HCT116 (cell line): ENCODE measurements at regions not wholly inside any gene's neighbourhood (a gene's known extent, or its start where the extent isn't known, plus 50 kb on each side); places are given as distances from the start of the nearest gene placed in this dataset.

Experiments used
- ATAC-seq: fragments of 200-7000 bp; cut with Tn5 transposase; 2 replicates; pipeline ENCODE4 v1.9.1; 2020; ENCODE audit warnings: mild to moderate bottlenecking, moderate library complexity
- BruUV-seq: library from RNA; stranded (reverse); fragments of 400-500 nt; replicated peaks from 2 replicates; lab custom pipeline; 2021; lab: Mats Ljungman, UMichigan
- CTCF ChIA-PET: fragments of 300-600 bp; sonication (Branson Sonifier 250); formaldehyde crosslinking; loops from one replicate; lab custom pipeline; 2021; ENCODE audit warnings: antibody characterized with exemption; lab: Charles Lee
- POLR2A ChIA-PET: fragments of 300-600, 350-600 bp; sonication (Branson Sonifier 250); formaldehyde crosslinking; loops from one replicate; lab custom pipeline; 2021; ENCODE audit warnings: antibody characterized with exemption; lab: Charles Lee
- RAD21 ChIA-PET, 2 experiments: fragments of 300-600 bp; sonication (Branson Sonifier 250); formaldehyde crosslinking; loops; one replicate each; lab custom pipeline; 2023; ENCODE audit warnings: low total read pairs in 2 of 2; ENCODE audit not compliant: uncharacterized antibody in 2 of 2, unreplicated experiment in 2 of 2, low non-redundant PET in 1 of 2; lab: Charles Lee
- DNase-seq: peaks from one replicate; pipeline ENCODE4 v3.0.0-alpha.2; 2010; ENCODE audit warnings: low read depth, low spot score
- H2AFZ ChIP-seq: fragments of 200-600 bp; shearing (Covaris generic), sonication (generic); 2 replicates; pipeline ENCODE4 v1.6.1; 2017; ENCODE audit warnings: low read depth, mixed run types, mixed read lengths, antibody characterized with exemption, low read length; ENCODE audit not compliant: poor library complexity, severe bottlenecking
- H3K27ac ChIP-seq: 2 replicates; pipeline ENCODE4 v1.5.1; 2012; ENCODE audit warnings: low read depth, low read length
- H3K27me3 ChIP-seq: fragments of 200-600 bp; sonication (generic); 2 replicates; pipeline ENCODE4 v1.6.1; 2016; ENCODE audit warnings: mixed run types, low read length, mixed read lengths; ENCODE audit not compliant: insufficient read depth
- H3K36me3 ChIP-seq, 2 experiments: fragments of 200-500 bp in 1 of 2; fragments of 200-600 bp in 1 of 2; sonication (Bioruptor generic) in 1 of 2; sonication (generic) in 1 of 2; 2 replicates each; pipeline versions ENCODE4 v1.5.1 to v1.6.1; 2014 to 2016; ENCODE audit warnings: low read length in 2 of 2, inconsistent platforms in 1 of 2, mixed read lengths in 1 of 2, mixed run types in 1 of 2; ENCODE audit not compliant: insufficient read depth in 2 of 2, control insufficient read depth in 1 of 2
- H3K4me1 ChIP-seq, 2 experiments: fragments of 200-600 bp in 1 of 2; sonication (generic) in 1 of 2; 2 replicates each; pipeline versions ENCODE4 v1.5.1 to v1.6.1; 2012 to 2017; ENCODE audit warnings: low read length in 2 of 2, inconsistent platforms in 1 of 2, mild to moderate bottlenecking in 1 of 2, mixed read lengths in 1 of 2, mixed run types in 1 of 2, moderate library complexity in 1 of 2; ENCODE audit not compliant: insufficient read depth in 2 of 2, control insufficient read depth in 1 of 2
- H3K4me2 ChIP-seq: fragments of 200-600 bp; sonication (generic); 2 replicates; pipeline ENCODE4 v1.6.1; 2017; ENCODE audit warnings: mixed run types, low read length, mixed read lengths
- H3K4me3 ChIP-seq, 2 experiments: fragments of 200-600 bp in 1 of 2; sonication (generic) in 1 of 2; replicated peaks in 1 of 2; 2 replicates each; pipeline ENCODE4 v1.5.1; 2011 to 2016; ENCODE audit warnings: low read length in 2 of 2, control low read depth in 1 of 2, low read depth in 1 of 2, mild to moderate bottlenecking in 1 of 2, mixed read lengths in 1 of 2, mixed run types in 1 of 2
- H3K79me2 ChIP-seq: fragments of 200-600 bp; sonication (generic); 2 replicates; pipeline ENCODE4 v1.6.1; 2017; ENCODE audit warnings: mild to moderate bottlenecking, mixed run types, low read length, moderate library complexity, mixed read lengths; ENCODE audit not compliant: insufficient read depth
- H3K9ac ChIP-seq: fragments of 200-600 bp; sonication (generic); 2 replicates; pipeline ENCODE4 v1.6.1; 2016; ENCODE audit warnings: low read length, mixed read lengths
- H3K9me2 ChIP-seq: fragments of 200-600 bp; sonication (generic), shearing (Covaris generic); 2 replicates; pipeline ENCODE4 v1.6.1; 2017; ENCODE audit warnings: mixed run types, mild to moderate bottlenecking, moderate library complexity; ENCODE audit not compliant: insufficient read depth
- H3K9me3 ChIP-seq, 2 experiments: fragments of 200-500 bp in 1 of 2; fragments of 200-600 bp in 1 of 2; sonication (Bioruptor generic) in 1 of 2; sonication (generic) in 1 of 2; 2 replicates each; pipeline ENCODE4 v1.6.1; 2014 to 2017; ENCODE audit warnings: low read length in 2 of 2, mixed read lengths in 2 of 2, inconsistent platforms in 1 of 2, low read depth in 1 of 2, mild to moderate bottlenecking in 1 of 2, mixed run types in 1 of 2, moderate library complexity in 1 of 2; ENCODE audit not compliant: control insufficient read depth in 1 of 2, insufficient read depth in 1 of 2
- H4K20me1 ChIP-seq: fragments of 200-600 bp; sonication (generic), shearing (Covaris generic); 2 replicates; pipeline ENCODE4 v1.6.1; 2017; ENCODE audit warnings: mixed run types, mild to moderate bottlenecking, moderate library complexity; ENCODE audit not compliant: insufficient read depth
- EZH2 ChIP-seq: fragments of 200-600 bp; sonication (generic); IDR thresholded peaks from 2 replicates; pipeline ENCODE4 v1.6.1; 2017; ENCODE audit warnings: antibody characterized with exemption, mixed run types
- EZH2phosphoT487 ChIP-seq: fragments of 200-600 bp; IDR thresholded peaks from 2 replicates; pipeline ENCODE4 v1.6.1; 2018; ENCODE audit warnings: antibody characterized with exemption, borderline replicate concordance
- FOSL1 ChIP-seq: IDR thresholded peaks from 2 replicates; pipeline ENCODE4 v1.6.1; 2012; ENCODE audit warnings: low read depth
- MAX ChIP-seq: IDR thresholded peaks from 2 replicates; pipeline ENCODE4 v1.6.1; 2012
- POLR2A ChIP-seq: IDR thresholded peaks from 2 replicates; pipeline ENCODE4 v1.7.0; 2011; ENCODE audit warnings: borderline replicate concordance; ENCODE audit not compliant: insufficient read depth, insufficient read length; ENCODE audit errors: extremely low read depth
- POLR2AphosphoS5 ChIP-seq: IDR thresholded peaks from 2 replicates; pipeline ENCODE4 v1.6.1; 2011; ENCODE audit warnings: mild to moderate bottlenecking, low read depth, low read length, moderate library complexity
- SP1 ChIP-seq: IDR thresholded peaks from 2 replicates; pipeline ENCODE4 v1.6.1; 2012; ENCODE audit warnings: low read depth
- SRF ChIP-seq: IDR thresholded peaks from 2 replicates; pipeline ENCODE4 v1.6.1; 2012; ENCODE audit warnings: low read depth
- TCF7L2 ChIP-seq: IDR thresholded peaks from 2 replicates; pipeline ENCODE4 v1.7.0; 2011; ENCODE audit warnings: borderline replicate concordance, inconsistent platforms; ENCODE audit not compliant: insufficient read depth, insufficient read length; ENCODE audit errors: extremely low read depth
- intact Hi-C: fragments of 100-400 bp; cut with micrococcal nuclease; formaldehyde crosslinking; loops from 2 replicates; pipeline ENCODE4 v1.10.0; 2022
- TF ChIP-seq, protein P1 (sequence below): IDR thresholded peaks from 2 replicates; pipeline ENCODE4 v1.6.1; 2011; ENCODE audit warnings: mild to moderate bottlenecking, low read length, moderate library complexity; ENCODE audit not compliant: insufficient replicate concordance; ENCODE audit errors: extremely low read depth

DNA sequence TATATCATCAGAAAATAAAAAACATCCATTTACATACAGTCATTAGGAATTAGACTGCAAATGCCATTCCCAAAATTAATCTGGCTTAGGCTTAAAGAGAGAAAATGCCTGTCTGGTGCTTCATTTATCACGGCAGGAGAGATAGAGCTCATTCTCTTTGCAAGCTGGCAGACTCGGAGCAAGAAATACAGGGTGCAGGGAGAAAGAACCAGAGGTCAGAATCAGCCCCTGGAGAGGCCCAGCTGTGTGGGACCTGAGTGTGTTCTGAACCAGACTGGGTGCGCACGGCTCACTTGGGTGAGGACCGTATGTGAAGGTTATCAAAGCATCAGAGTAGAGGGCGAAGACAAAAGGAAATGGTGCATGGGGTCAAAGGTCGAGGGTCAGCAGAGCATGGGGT, 227.8 kb downstream of the ACKR3 start:
- no peak for ATAC-seq
- no TSS peak for BruUV-seq
- no peaks in the 10 kb centered on the region for H3K4me1 ChIP-seq
- H3K9me2 ChIP-seq, result no peaks in the 10 kb centered on the region
- TF ChIP-seq SP1, result no peak
- no peak for TF ChIP-seq POLR2AphosphoS5
- no peak for TF ChIP-seq EZH2
- TF ChIP-seq MAX, result no peak
- no peak for TF ChIP-seq TCF7L2
- H3K4me3 ChIP-seq, result no peak overlapping the region
- no peak overlapping the region for H2AFZ ChIP-seq
- ChIA-PET CTCF (no interaction called here), RAD21 (no interaction called here), POLR2A (no interaction called here)
- H3K36me3 ChIP-seq, result no peaks in the 10 kb centered on the region
- no peak for DNase-seq
- no peaks in the 10 kb centered on the region for H3K9me3 ChIP-seq
- peaks cover 18% of the 10 kb centered on the region for H3K27me3 ChIP-seq
- no peak overlapping the region for H3K9ac ChIP-seq
- no peak overlapping the region for H3K4me2 ChIP-seq
- H4K20me1 ChIP-seq, result no peaks in the 10 kb centered on the region
- intact Hi-C loops, result no loop called here
- H3K27ac ChIP-seq, result no peak overlapping the region
- H3K79me2 ChIP-seq, result no peaks in the 10 kb centered on the region

DNA sequence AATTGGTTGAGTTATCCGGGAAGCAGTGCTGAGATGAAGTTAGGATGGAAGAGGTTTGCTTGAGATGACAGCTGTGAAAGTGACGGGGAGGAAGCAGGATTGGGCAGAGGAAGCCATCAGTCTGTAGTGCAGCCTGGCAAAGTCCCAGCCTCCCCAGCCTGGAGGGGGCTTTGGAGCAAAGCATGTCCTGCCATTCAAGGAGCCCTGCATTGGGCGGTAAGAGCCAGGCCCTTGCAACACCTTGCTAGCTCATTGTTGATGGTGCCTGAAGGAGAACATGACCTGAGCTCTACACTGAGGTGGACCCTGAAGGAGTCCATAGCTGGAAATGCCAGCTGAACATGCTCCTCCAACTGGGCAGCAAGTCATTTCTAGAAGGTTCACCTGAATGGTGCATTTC, 228.9 kb downstream of the ACKR3 start:
- BruUV-seq, result no TSS peak
- no peak overlapping the region for H3K4me3 ChIP-seq
- intact Hi-C loops, result no loop called here
- peaks cover 16% of the 10 kb centered on the region for H3K27me3 ChIP-seq
- H4K20me1 ChIP-seq, result no peaks in the 10 kb centered on the region
- no peaks in the 10 kb centered on the region for H3K36me3 ChIP-seq
- ATAC-seq (no peak), DNase-seq (no peak)
- CTCF ChIA-PET, result no interaction called here
- no peak overlapping the region for H3K27ac ChIP-seq
- H3K9ac ChIP-seq, result no peak overlapping the region
- RAD21 ChIA-PET, result no interaction called here
- H3K79me2 ChIP-seq, result no peaks in the 10 kb centered on the region
- no peaks in the 10 kb centered on the region for H3K4me1 ChIP-seq
- H2AFZ ChIP-seq, result no peak overlapping the region
- H3K4me2 ChIP-seq, result no peak overlapping the region
- TF ChIP-seq, protein P1, sequence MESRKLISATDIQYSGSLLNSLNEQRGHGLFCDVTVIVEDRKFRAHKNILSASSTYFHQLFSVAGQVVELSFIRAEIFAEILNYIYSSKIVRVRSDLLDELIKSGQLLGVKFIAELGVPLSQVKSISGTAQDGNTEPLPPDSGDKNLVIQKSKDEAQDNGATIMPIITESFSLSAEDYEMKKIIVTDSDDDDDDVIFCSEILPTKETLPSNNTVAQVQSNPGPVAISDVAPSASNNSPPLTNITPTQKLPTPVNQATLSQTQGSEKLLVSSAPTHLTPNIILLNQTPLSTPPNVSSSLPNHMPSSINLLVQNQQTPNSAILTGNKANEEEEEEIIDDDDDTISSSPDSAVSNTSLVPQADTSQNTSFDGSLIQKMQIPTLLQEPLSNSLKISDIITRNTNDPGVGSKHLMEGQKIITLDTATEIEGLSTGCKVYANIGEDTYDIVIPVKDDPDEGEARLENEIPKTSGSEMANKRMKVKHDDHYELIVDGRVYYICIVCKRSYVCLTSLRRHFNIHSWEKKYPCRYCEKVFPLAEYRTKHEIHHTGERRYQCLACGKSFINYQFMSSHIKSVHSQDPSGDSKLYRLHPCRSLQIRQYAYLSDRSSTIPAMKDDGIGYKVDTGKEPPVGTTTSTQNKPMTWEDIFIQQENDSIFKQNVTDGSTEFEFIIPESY, result no peak
- TF ChIP-seq MAX (no peak), EZH2phosphoT487 (no peak), FOSL1 (no peak), POLR2A (no peak), SRF (no peak)
- TF ChIP-seq, all 23 proteins: peak for 0
- POLR2A ChIA-PET, result no interaction called here
- Histone ChIP-seq H3K9me2 (no peaks in the 10 kb centered on the region), H3K9me3 (no peaks in the 10 kb centered on the region)
